Smooth muscle cell of the brain vasculature (primary cell): ENCODE measurements at regions not wholly inside any gene's neighbourhood (a gene's known extent, or its start where the extent isn't known, plus 50 kb on each side); places are given as distances from the start of the nearest gene placed in this dataset.
"Not testable (repeated sequence)": the region's sequence is repeated elsewhere in the genome, so short reads cannot be mapped to it uniquely, and the experiment has no call there.

ENCODE experiments used
- DNase-seq: peaks from one replicate; pipeline ENCODE4 v3.0.0-alpha.2; 2012; ENCODE audit warnings: low read depth, low spot score

DNA sequence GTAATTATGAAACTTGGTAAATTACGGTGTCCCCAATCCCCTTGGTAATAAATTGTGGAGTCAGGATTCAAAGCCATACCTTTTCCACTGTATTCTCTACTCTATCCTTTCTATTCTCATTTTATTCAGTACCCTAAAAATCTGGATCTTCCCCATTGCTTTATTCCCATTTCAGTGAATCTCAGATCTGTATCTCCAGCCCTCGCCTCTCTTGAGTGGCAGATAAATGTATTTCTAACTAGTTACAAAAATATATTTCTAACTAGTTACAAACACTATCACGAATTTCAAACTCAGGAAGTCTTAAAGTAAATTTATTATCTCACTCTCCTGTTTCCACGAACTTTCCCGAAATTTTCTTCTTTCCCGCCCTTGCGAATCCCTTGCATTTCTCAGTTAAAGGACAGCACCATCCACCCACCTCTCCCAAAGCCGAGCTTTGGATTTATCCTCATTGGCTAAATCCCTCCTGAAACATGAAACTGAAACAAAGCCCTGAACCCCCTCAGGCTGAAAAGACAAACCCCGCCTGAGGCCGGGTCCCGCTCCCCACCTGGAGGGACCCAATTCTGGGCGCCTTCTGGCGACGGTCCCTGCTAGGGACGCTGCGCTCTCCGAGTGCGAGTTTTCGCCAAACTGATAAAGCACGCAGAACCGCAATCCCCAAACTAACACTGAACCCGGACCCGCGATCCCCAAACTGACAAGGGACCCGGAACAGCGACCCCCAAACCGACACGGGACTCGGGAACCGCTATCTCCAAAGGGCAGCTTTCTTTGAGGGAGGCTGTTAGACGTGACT, 164.3 kb upstream of the PABPC3 start:
- no peak for DNase-seq

GRCh38 chr13:24933106-24934023, 162.6 kb upstream of the PABPC3 start:
- not testable (repeated sequence) for DNase-seq

GRCh38 chr13:24934024-24934385, 161.9 kb upstream of the PABPC3 start:
- DNase-seq = not testable (repeated sequence)

GRCh38 chr13:24938966-24939365, 157.0 kb upstream of the PABPC3 start:
- DNase-seq = no peak

DNA sequence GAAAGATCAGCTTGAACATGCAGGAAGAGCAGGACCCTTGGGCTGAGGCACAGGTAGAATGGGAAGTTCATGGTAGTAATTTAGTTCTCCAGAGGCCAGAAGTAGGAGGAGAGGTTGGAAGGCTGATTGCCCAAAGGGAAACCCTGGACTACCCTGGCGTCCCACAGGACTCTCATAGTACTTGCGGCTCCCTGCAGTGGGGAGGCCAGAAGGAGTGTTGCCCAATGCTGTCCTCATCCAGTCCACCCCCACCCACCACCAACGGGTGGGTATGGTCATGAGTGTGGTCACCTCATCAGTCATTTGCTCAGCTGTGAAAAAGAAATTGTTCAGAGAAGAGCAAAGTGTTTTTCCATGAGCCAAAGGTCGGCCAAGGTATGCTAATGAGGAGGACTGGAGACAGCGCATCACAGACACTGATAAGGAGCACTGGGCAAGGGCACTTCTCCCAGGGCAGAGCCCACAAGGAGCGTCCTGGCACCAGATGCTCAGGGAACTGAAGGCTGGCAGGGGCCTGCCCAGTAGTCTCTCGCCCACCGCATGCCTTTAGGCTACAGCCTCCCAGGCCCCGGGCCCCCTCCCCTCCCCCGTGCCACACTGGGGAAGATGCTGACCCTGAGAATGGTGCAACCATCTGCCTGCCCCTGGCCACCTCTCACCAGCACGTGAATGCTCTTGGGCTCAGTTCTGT, 154.8 kb upstream of the PABPC3 start:
- not testable (repeated sequence) for DNase-seq

GRCh38 chr13:24943136-24943535, 152.8 kb upstream of the PABPC3 start:
- DNase-seq = no peak

- DNase-seq = not testable (repeated sequence)
Observed at GRCh38 chr13:24944073-24944472, 151.9 kb upstream of the PABPC3 start.

DNA sequence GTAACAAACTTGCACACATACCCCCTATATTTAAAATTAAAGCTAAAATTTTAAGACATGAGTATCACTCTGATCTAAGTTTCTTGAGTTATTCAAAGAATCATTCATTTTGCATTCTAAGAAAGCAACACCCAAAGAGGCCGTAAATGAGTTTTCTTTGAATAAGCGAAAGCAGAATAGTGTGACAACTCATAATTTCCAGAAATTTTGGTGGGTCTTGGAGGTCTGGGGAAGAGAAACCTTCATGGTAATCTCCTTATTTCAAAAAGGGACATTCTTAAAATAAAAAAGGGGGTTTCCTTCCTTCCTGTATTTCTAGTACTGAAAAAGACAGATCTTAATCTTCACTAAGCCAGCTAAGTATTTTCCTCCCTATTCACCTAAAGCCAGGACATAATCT, 147.0 kb upstream of the PABPC3 start:
- DNase-seq = not testable (repeated sequence)

GRCh38 chr13:24950611-24951010, 145.3 kb upstream of the PABPC3 start:
- not testable (repeated sequence) for DNase-seq

- not testable (repeated sequence) for DNase-seq
Observed at GRCh38 chr13:24967970-24968369, 128.0 kb upstream of the PABPC3 start.

DNA sequence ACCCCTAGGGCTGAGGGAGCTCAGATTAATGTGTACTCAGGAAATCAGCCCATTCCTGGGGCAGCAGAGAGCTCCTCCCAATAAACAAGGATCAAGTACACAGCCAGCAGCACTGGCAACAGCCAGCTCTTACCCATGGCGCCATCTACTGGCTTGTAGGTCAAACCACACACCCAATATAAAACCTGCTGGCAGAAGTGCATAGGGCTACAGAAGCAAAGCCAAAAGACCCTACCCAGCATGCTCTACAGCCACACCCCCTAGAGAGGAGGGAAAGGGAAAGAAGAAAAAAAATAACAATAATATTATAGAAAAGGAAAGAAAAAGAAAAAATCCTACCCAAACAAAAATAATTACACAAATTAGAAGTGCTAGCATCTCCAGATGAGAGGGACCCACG, 127.5 kb upstream of the PABPC3 start:
- not testable (repeated sequence) for DNase-seq

DNA sequence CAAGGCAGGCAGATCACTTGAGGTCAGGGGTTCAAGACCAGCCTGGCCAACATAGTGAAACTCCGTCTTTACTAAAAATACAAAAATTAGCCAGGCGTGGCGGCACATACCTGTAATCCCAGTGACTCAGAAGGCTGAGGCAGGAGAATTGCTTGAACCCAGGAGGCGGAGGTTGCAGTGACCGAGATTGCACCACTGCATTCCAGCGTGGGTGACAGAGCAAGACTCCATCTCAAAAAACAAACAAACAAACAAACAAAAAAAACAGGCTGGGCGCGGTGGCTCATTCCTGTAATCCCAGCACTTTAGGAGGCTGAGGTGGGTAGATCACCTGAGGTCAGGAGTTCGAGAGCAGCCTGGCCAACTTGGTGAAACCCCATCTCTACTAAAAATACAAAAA, 122.8 kb upstream of the PABPC3 start:
- not testable (repeated sequence) for DNase-seq

- not testable (repeated sequence) for DNase-seq
Observed at GRCh38 chr13:24981181-24981803, 114.6 kb upstream of the PABPC3 start.

- DNase-seq = no peak
Observed at GRCh38 chr13:24982333-24982999, 113.5 kb upstream of the PABPC3 start.

GRCh38 chr13:24983094-24983493, 112.8 kb upstream of the PABPC3 start:
- DNase-seq = no peak

DNA sequence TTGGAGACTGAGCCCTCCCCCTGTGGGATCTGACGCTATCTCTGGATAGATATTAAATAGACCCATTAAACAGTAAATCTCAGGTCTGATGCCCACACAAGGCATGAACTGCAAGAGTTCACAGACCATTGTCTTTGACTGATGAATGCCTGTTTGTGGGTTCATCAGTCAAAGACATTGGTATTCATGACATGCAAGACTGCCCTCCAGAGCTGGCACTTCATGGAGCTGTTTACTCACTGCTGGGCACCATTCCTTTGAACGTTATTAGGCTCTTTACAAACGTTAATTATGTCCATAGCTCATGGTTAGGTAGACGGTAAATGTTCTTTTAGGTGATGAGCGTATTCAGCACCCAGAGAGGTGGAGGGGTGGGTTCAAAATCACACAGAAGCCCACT, 111.8 kb upstream of the PABPC3 start:
- no peak for DNase-seq

- no peak for DNase-seq
Observed at GRCh38 chr13:24985107-24985506, 110.8 kb upstream of the PABPC3 start.

DNA sequence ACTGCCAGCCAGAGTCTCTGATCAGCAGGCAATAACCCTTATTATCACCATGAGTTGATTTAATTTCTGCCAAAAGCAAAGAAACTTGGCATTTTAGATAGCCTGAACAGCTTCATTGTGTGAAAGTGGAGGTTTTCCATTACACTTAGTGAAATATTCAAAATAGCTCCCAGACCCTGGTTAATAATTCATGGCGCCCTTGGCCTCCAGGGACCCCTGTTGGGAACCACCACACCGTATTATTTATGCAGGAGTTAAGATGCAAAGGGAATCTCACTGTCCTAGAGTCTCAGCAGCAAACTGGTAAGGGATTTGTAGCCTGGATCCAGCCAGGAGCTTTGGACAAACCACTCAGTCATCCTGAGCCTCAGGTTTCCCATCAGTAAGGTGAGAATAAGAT, 110.0 kb upstream of the PABPC3 start:
- DNase-seq = no peak

DNA sequence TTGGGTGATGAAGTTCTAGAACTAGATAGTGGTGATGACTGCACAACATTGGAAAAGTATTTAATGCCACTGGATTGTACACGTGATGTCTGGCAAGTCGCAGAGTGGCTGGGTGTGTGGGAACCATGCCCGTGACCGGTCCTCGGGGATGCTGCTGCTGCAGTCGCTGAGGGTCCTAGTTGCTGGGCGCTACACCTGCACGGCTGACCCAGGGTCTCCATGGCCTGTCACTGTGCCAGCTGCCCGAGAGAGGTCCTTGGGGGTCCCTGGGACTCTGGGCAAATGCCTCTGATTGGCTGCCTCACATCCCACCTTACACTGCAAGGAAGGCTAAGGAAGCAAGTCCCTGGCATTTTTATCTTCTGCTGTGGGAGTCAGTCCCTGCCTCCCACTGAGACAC, 109.1 kb upstream of the PABPC3 start:
- no peak for DNase-seq

DNA sequence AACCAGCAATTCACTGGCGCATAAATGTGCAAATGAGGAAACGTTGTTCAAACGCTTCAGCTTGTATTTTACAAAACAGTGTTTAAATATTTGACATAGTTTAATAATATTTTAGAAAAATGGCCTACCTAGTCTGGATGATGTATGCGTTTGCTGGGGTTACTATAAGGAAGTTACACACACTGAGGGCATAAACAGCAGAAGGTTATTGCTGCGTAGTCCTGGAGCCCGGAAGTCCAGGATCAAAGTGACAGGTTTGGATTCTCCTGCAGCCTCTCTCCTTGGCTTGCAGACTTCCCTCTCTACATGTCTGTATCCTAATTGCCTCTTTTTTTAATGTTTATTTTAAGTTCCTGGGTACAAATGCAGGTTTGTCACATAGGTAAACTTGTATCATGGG, 106.0 kb upstream of the PABPC3 start:
- DNase-seq = not testable (repeated sequence)

- DNase-seq = not testable (repeated sequence)
Observed at GRCh38 chr13:24992946-24993345, 103.0 kb upstream of the PABPC3 start.
